Stomach smooth muscle (tissue), 2 donors: ENCODE measurements at regions not wholly inside any gene's neighbourhood (a gene's known extent, or its start where the extent isn't known, plus 50 kb on each side); places are given as distances from the start of the nearest gene placed in this dataset.

Source experiments
- H3K27ac ChIP-seq: one replicate; pipeline ENCODE4 v1.7.0; 2013; ENCODE audit warnings: mild to moderate bottlenecking, low read length, inconsistent platforms
- H3K27me3 ChIP-seq, 2 donors: one replicate each; pipeline ENCODE4 v1.7.0; 2013; ENCODE audit warnings: low read length in 2 of 2; ENCODE audit not compliant: insufficient read depth in 2 of 2, control insufficient read depth in 1 of 2
- H3K36me3 ChIP-seq, 2 donors: one replicate each; pipeline ENCODE4 v1.7.0; 2013; ENCODE audit warnings: low read length in 2 of 2; ENCODE audit not compliant: control insufficient read depth in 2 of 2, insufficient read depth in 2 of 2
- H3K4me1 ChIP-seq: one replicate; pipeline ENCODE4 v1.7.0; 2013; ENCODE audit warnings: low read length; ENCODE audit not compliant: control insufficient read depth, insufficient read depth
- H3K4me3 ChIP-seq, 2 donors: one replicate each; pipeline ENCODE4 v1.7.0; 2013; ENCODE audit warnings: low read length in 2 of 2
- H3K9ac ChIP-seq, 2 donors: one replicate each; pipeline ENCODE4 v1.7.0; 2013; ENCODE audit warnings: low read length in 2 of 2, mild to moderate bottlenecking in 1 of 2
- H3K9me3 ChIP-seq, 2 donors: one replicate each; pipeline ENCODE4 v1.7.0; 2013; ENCODE audit warnings: low read length in 2 of 2; ENCODE audit not compliant: control insufficient read depth in 2 of 2
- donor health status: healthy.
- donor health status: Pancreatic carcinoma.

DNA sequence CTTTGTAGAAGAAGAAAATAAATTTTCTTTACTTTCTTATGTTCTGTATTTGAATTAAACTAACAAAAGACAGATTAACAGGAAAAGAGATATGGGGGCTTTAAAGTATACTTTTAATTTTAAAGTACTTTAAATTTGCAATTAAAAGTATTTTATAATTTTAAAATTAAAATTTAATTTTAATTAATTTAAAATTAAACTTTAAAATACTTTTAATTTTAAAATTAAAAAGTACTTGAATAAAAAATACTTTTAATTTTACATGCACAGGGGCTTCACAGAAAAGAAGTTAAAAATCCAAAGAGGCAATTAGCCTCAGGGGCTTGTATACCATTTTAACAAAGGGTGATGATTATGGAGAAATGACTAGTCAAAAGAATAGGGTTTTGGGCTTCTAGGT, 420.5 kb upstream of the TGFBR2 start:
- Histone ChIP-seq H3K36me3 (no peaks in the 10 kb centered on the region), H3K27me3 (no peaks in the 10 kb centered on the region), H3K9ac (no peak overlapping the region), H3K4me1 (no peaks in the 10 kb centered on the region), H3K9me3 (no peaks in the 10 kb centered on the region), H3K4me3 (no peak overlapping the region), H3K27ac (no peak overlapping the region)

DNA sequence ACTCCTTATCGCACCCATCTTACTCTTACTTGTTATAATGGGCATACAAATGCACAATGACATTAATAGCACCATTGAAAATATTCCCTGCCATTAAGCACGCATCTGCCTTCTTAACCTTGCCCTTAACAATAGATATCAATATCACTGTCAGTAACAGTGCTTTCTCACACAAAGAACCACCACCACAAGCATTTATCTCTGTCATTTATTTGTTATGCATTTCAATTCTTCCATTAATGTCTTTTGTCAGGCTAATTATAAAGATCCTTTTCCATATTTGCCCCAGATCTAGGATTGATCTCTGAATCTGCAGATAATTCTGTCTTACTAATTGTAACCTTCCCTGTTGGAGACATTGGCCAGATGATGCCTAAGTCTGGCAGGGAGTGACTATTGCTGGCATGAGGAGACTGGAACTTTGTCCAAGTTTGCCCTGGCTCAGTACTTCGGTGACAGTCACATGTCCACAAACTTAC, 419.6 kb upstream of the TGFBR2 start:
- Histone ChIP-seq H3K27me3 (no peaks in the 10 kb centered on the region), H3K9ac (no peak overlapping the region), H3K36me3 (no peaks in the 10 kb centered on the region), H3K9me3 (no peaks in the 10 kb centered on the region), H3K27ac (no peak overlapping the region), H3K4me1 (no peaks in the 10 kb centered on the region), H3K4me3 (no peak overlapping the region)

DNA sequence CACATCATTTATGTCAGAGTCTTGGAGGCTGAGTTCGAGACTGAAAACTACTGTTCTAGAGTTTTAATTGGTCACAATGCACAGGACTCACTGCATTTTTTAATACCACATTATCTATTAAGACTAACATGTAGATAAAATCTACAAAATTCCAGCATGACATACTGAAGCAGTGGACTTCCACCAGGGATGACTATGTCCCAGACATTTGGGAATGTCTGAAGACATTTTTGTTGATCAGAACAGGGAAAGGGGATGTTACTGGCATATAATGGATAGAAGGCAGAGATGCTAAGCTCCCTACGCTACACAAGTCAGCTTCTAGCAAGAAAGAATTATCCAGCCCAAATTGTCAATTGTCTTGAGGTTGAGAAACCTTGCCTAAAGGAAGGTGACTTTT, 419.0 kb upstream of the TGFBR2 start:
- H3K36me3 ChIP-seq = no peaks in the 10 kb centered on the region
- no peak overlapping the region for H3K4me3 ChIP-seq

DNA sequence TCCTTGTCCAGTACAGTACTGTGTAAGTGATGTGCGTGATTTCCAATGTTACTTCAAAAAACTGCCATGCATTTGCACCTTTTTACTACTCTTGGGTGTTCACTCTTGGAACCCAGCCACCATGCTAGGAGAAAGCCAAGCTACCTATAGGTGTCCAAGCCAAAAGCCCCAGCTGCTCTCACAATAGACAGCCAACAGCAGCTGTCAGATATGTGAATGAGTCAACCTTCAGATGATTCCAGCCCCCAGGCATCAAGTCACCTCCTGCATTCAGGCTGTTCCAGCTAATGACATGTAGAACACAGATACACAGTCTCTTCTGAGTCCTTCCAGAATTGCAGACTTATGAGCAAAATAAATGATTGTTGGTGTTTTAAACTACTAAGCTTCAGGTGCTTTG, 417.7 kb upstream of the TGFBR2 start:
- H3K4me3 ChIP-seq = no peak overlapping the region
- no peaks in the 10 kb centered on the region for H3K27me3 ChIP-seq
- no peaks in the 10 kb centered on the region for H3K9me3 ChIP-seq
- H3K36me3 ChIP-seq = no peaks in the 10 kb centered on the region
- H3K9ac ChIP-seq = no peak overlapping the region
- H3K27ac ChIP-seq = no peak overlapping the region
- no peaks in the 10 kb centered on the region for H3K4me1 ChIP-seq

More for the DNA sequence above, 419.0 kb upstream of the TGFBR2 start:
- Histone ChIP-seq H3K27me3 (no peaks in the 10 kb centered on the region), H3K9ac (no peak overlapping the region), H3K9me3 (no peaks in the 10 kb centered on the region), H3K4me1 (no peaks in the 10 kb centered on the region), H3K27ac (no peak overlapping the region)

DNA sequence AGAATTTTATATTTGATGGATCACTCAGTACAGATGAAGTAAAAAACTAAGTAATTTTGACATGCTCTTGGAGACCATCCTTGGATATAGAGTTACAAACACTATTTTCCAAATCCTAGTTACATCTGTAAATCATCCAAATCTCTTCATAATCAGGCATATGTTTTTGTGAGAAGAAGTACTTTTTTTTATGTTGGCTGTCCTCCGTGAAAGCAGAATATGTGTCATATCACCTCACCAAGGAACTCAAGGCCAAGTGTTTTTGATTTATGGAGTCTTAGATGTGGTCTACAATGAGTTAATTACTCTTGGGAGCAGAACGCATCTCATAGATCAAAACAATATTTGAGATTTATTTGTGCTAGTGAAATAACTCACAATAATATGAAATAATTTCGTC, 416.5 kb upstream of the TGFBR2 start:
- H3K36me3 ChIP-seq = no peaks in the 10 kb centered on the region
- no peak overlapping the region for H3K27ac ChIP-seq
- H3K4me3 ChIP-seq = no peak overlapping the region
- no peak overlapping the region for H3K9ac ChIP-seq
- no peaks in the 10 kb centered on the region for H3K4me1 ChIP-seq
- no peaks in the 10 kb centered on the region for H3K9me3 ChIP-seq
- no peaks in the 10 kb centered on the region for H3K27me3 ChIP-seq

DNA sequence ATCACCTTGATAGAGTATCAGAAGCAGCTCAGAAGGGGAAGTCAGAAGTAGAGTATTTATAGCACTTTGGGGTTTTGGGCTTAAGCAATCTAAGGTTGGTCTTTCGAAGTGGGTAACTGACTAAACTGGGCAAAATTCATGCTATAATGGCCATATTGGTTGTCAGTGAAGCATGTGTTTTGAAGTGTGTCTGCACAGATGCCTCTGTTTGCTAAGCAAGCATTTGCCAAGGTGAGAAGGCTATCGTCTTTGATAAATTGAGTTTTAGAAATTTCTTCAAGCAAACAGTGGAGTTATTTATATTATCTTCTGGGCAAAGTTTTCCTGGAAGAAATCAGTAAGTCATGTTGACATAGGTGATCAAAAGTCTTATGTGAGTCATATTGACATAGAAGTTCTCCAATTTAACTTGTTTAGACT, 412.8 kb upstream of the TGFBR2 start:
- Histone ChIP-seq H3K4me1 (no peaks in the 10 kb centered on the region), H3K9me3 (no peaks in the 10 kb centered on the region), H3K27me3 (no peaks in the 10 kb centered on the region), H3K9ac (no peak overlapping the region), H3K27ac (no peak overlapping the region), H3K36me3 (no peaks in the 10 kb centered on the region), H3K4me3 (no peak overlapping the region)

DNA sequence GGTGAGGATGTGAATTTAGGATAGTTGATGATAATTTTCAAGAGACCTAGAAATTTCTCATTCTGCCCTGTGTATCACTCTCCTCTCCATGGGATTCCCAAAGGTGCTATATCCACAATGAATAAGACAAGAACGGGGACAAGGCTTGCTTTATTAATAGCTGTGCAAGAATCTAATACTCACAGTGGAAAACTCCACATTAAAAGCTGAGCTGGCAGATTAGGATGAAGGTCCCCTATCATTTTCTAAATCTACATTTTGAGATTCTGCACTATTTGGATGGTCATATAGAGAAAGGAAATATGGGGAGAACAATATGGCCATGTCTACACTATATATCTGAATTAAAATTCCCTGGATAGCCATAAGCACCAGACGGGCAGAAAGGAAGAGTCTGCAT, 411.0 kb upstream of the TGFBR2 start:
- no peaks in the 10 kb centered on the region for H3K4me1 ChIP-seq
- no peak overlapping the region for H3K4me3 ChIP-seq
- no peaks in the 10 kb centered on the region for H3K9me3 ChIP-seq
- H3K27ac ChIP-seq = no peak overlapping the region
- H3K36me3 ChIP-seq = no peaks in the 10 kb centered on the region
- no peaks in the 10 kb centered on the region for H3K27me3 ChIP-seq
- H3K9ac ChIP-seq = no peak overlapping the region

DNA sequence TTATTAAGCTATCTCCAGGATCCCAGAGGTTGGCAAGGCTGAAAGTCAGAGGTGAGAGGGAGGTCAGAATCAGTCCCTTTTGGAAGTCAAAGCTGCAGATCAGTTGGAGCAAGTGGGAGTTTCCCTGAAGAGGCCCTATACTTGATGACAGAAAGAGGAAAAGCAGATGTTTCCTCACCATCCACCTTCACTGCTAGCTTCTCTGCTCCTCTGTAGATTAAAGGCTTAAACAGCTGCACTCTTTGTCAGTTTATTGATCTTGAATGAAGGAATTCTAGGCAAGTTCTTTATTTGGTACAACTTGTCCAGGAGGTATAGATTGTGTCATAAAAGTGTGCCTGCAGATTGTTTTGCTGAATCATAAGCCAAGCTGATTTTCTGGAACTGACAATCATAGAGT, 408.2 kb upstream of the TGFBR2 start:
- Histone ChIP-seq H3K9ac (no peak overlapping the region), H3K36me3 (no peaks in the 10 kb centered on the region), H3K27me3 (no peaks in the 10 kb centered on the region), H3K4me1 (no peaks in the 10 kb centered on the region), H3K4me3 (no peak overlapping the region), H3K9me3 (no peaks in the 10 kb centered on the region), H3K27ac (no peak overlapping the region)

DNA sequence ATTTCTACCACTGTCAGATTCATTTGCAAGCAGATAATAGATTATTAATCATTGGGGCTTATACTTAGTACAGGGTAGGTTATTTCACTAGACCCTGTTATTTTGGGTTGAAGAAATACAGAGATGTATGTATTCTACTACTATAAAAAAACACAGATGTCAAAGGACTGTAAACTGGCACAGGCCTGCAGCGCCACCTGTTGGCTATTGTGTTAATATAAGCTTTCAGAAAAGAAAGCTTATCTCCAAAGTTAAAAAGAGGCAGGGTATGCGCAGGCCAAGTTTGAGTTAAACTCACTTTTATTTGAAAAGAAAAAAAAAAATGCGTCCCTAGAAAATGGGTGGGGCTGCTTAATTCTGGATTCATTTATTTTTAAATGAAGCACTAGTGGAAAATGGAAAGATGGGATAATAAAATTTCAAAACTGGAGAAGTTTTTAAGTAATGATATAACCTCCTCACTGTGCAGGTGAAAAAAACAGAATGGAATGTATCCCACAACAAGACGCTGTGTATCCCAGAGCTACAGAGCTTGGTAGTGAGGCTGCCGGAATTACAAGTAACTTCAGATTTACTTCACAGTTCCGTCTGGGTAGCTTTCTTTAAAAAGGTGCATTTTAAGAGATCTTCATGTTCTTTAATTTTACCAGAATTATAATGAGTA, 407.2 kb upstream of the TGFBR2 start:
- Histone ChIP-seq H3K36me3 (no peaks in the 10 kb centered on the region), H3K4me3 (no peak overlapping the region), H3K4me1 (no peaks in the 10 kb centered on the region), H3K27me3 (no peaks in the 10 kb centered on the region), H3K9ac (no peak overlapping the region), H3K9me3 (no peaks in the 10 kb centered on the region), H3K27ac (no peak overlapping the region)

DNA sequence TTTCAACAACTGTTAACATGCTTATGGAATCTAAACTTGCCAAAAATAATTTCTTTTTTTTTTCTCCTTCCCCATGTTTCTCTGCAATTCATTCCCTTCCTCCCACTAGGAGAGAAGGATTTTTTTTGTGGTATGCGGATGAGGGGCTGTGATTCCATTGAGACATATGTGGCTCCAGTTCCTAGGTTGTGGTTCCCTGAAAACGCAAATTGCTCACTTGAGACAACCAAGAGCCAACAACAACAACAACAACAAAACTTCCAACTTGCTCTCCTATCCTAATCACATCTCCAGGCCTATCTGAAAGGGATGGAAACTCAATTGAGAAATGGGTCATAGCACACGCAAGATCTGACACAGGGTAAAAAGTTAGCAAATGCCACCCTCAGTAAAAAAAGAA, 406.5 kb upstream of the TGFBR2 start:
- Histone ChIP-seq H3K9ac (no peak overlapping the region), H3K27ac (no peak overlapping the region)

DNA sequence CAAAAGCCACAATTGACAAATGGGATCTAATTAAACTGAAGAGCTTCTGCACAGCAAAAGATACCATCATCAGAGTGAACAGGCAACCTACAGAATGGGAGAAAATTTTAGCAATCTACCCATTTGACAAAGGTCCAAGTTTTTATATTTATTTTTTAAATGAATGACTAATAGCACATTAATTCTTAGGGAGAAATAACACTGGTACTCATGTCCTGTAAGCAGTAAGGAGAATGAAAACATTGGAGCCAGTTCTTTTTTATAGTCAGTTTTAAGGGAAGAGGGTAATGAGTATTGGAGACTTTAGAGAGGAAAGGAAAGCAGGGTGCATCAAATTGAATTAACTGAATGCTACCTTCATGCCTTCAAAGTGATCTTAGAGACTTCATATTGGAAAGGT, 404.7 kb upstream of the TGFBR2 start:
- Histone ChIP-seq H3K4me1 (no peaks in the 10 kb centered on the region), H3K27me3 (no peaks in the 10 kb centered on the region), H3K9ac (no peak overlapping the region)

More for the DNA sequence above, 406.5 kb upstream of the TGFBR2 start:
- H3K36me3 ChIP-seq = no peaks in the 10 kb centered on the region
- H3K9me3 ChIP-seq = no peaks in the 10 kb centered on the region
- H3K4me1 ChIP-seq = no peaks in the 10 kb centered on the region
- no peaks in the 10 kb centered on the region for H3K27me3 ChIP-seq
- no peak overlapping the region for H3K4me3 ChIP-seq

More for the DNA sequence above, 404.7 kb upstream of the TGFBR2 start:
- H3K9me3 ChIP-seq = no peaks in the 10 kb centered on the region
- no peaks in the 10 kb centered on the region for H3K36me3 ChIP-seq
- no peak overlapping the region for H3K27ac ChIP-seq
- H3K4me3 ChIP-seq = no peak overlapping the region
